ENCODE measurements at regions not wholly inside any gene's neighbourhood (a gene's known extent, or its start where the extent isn't known, plus 50 kb on each side); places are given as distances from the start of the nearest gene placed in this dataset.

DNA sequence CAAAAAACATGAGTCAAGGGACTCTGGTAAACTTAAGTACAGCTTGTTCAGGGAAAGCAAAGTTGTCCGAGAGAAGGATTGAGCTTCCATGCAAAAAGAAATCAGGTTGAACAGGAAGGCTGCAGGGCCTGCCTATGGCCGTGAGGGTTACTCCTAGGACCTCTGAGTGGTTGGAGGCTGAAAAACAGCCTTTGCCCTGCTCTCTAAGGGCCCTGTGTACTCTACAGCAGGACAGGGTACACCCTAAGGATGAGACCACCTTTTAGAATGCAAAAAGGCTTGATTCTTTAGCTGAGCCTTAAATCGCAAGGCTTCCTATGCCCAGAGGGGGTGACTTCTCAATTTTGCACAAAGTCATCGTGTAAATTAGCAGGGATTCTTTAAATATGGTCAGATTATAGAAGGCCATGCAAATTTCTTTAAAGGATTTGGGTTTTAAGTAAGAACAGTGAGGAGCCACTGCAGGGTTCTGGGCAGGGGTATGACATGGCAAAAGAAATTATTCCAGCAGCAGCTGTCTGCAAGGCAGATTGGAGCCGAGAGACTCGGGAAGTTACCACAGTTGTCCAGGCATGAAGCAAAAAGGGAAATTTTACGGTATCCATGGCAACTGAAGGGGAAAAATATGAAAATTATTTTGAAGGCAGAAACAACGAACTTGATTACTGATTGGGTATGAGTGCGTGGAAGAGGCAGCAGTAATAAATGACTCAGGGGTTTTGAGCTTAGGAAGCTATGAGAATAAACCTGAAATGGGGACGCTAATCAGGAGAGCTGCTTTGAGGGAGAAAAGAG lies 91.8 kb downstream of the FAM76B start:
- TF ChIP-seq CTCF (IDR thresholded peaks at IDR 0.05 in 8 of 11, conservative IDR thresholded peaks at IDR 0.05 in 3 of 11) (no peak), POLR2A (IDR thresholded peaks at IDR 0.05) (no peak)

Measured in spleen (tissue), 7 donors.